ENCODE measurements at regions not wholly inside any gene's neighbourhood (a gene's known extent, or its start where the extent isn't known, plus 50 kb on each side); places are given as distances from the start of the nearest gene placed in this dataset.

DNA sequence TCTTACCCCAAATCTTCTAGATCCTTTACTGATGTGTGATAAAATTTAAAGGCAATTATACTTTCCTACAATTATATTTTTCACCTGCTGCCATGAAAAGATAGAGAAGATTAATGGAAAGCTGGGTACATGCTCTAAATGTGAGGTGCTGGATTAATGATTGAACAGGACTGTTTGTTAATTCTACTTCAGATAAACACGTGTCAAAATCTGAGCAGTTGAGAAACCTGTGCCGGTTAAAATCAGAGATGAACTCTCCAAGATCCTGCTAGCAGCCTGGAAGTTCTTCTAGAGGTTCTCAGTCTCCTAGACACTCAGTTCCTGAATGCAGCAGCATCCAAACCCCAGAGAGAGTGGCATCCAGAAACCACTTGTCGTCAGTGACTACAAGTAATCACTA, 69.2 kb downstream of the INHBA start:
- no peak for DNase-seq

DNA sequence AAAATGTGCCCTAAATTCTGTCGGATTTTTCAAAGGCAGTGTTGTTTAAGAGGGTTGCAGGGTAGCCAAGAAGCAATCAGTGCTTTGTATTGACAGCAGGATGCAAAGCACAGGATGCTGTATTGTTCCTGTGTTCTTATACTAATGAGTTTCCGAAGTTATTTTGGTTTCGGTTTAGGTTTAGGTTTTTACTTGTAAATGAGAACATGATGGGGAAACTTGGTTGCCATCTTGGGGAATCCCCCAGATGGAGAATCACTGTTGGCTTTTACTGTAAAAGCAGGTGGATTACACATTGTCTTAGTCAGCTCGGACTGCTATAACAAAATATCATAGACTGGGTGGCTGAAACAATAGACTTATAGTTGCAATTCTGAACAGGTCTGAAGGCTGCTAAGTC, 72.1 kb downstream of the INHBA start:
- no peak for DNase-seq

DNA sequence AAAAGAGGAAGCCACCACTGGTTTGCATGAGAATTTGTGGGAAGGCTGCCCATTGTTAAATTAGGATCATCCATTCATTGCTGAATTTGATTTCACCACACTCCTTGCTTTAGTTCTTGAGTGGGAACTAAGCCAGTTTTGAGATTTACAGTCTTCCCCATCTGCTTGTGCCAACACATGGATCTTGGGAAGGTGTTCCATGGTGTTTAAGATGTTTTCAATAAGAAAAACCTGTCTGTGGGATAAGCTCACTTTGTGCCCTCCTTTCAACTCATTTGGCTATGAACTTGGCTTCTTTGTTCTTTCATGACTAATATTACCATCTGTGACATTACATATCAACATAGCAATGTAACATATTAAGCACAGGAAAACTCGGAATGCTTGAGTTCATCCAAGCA, 73.2 kb downstream of the INHBA start:
- no peak for DNase-seq

DNA sequence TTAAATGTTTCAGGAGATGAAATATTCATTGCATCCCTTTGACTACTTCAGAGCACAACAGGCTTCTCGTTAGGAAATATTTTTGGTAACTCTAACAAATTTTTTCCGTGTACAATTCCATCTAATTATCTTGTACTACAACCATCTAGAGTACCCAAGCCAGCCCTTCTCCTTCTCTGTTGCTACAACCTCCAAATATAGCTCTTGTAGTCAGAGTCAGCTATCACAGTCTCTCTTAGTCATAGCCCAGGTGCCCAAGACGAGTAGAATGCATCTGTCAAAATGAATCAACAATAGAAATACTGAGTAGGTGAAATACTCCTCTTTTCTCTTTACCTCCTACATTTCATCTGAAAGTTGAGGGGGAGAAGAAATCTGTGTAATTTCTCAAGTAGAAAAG, 74.0 kb downstream of the INHBA start:
- no peak for DNase-seq

DNA sequence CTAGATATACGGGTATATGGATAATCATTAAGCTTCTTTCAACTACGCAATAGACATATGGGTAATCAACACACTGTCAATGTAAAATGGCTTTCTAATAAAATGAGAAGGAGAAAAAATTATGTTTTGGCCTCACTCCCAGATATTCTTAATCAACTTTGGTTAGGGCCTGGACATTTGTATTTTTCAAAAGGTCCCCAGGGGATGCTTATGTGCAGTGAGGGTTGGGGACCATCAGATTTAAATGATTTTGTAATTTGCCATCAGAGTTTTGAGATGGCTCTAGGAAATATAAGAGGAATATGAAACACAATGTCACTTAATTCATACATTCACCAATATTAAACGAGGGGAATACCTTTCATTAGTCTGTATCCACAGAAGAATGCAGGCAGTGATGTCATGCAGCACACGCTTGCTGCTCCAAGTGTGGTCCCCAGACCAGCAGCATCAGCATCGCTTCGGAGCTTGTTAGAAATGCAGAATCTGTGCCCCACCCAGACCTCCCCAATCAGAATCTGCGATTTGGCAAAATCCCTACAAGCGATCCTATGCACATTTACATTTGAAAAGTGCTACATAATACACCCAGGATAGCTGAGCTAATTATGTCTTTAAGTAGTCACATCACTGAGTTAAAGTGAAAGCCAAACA, 75.1 kb downstream of the INHBA start:
- no peak for DNase-seq

DNA sequence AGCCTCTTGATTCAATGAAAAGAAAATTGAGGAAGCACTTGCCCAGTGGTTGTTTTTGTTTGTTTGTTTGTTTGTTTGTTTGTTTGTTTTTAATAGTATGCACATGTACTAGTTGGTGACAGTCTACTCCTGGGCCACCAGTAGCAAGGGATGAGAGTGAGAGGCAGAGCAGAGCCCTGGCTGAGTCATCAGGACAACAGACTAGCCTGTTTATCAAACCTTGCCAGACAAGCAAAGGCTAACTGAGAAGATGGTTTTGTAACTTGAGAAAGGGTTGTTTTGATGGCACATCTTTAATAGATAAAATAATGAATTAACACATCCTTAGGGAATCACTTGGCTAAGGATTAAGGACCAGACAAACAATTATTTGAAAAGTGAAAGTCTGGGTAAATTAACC, 78.1 kb downstream of the INHBA start:
- no peak for DNase-seq

DNA sequence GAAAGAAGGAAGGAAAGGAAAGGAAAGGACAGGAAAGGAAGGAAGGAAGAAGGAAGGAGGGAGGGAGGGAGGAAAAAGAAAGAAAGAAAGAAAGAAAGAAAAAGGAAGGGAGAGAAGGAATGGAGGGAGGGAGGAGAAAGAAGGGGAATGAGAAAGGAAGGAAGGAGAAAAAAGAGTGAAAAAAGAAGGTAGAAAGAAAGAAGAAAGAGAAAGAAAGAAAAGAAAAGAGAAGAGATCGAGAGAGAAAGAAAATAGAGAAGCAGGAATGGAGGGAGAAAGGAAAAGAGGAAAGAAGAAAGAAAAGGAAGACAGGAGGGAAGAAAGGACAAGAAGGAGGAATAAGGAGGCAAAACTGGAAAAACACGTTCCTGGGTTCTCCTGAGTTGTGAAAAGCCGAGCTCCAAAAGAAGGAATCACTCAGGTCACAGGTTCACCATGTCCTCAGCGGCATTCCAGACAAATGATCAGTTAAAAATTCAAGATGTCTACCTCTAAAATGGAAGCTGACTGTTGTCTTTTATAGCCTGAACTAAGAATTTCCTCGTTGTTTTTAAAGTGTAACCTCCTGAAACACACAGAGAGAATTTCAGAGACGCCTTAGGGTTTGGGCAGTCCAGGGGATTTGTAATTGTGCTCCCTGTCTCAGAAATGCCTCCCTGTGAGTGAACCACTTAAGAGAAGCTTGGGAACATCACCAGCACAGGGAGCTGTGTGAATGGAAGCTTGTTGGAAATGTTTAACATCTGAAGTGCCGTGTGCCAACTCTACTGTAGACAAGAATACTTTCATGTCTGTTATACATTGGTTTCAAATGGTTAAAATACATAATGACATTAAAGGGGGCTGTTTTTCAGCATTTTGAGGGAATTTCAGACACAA, 80.7 kb downstream of the INHBA start:
- no peak for DNase-seq

DNA sequence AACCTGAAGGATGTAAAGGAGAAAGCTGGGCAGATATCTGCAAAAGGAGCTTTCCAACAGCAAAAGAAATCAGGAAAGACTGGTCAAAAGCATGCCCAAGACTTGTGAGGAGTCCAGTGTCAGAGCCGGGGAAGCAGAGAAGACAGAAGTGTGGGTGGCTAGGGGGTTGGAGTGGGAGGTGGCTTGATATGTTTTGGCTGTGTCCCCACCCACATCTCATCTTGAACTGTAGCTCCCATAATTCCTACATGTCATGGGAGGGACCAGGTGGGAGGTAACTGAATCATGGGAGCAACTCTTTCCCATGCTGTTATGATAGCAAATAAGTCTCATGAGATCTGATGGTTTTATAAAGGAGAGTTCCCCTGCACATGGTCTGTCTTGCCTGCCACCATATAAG, 84.9 kb downstream of the INHBA start:
- DNase-seq, result no peak

DNA sequence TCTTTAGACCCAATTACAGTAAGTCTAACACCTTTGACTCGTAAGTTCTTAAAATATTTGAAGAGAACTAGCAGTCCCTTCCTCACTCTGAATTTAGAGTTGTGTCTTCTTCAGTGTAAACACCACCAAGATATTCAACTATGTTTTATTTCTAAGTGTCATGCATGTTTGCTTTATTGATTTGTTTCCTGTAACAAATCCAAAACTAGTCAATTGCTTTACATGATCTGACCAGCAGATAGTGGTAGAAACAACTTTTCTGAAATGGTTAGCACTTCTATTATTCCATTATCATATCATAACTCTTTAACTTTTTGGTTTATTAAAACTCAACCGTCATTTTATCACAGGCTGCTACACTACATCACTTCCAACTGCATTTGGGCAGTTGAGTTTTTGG, 90.1 kb downstream of the INHBA start:
- no peak for DNase-seq

DNA sequence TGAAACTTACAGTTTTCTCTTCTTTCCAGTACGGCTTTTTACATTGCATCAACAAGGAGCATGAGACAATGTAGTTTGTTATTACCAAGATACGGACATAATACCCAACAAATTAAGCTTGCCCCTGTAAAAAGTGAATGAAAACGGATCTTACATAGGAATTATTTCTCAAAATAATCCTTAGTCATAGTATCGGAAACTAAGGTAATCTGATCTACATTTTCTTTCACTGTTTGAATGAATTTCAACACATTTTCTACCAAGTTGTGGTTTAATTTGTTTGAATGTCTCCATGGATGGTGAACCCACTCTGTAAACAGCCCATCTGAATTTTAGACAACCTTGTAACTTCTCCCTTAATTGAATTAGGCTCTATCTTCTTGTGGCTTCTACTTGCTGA, 90.5 kb downstream of the INHBA start:
- DNase-seq, result no peak

DNA sequence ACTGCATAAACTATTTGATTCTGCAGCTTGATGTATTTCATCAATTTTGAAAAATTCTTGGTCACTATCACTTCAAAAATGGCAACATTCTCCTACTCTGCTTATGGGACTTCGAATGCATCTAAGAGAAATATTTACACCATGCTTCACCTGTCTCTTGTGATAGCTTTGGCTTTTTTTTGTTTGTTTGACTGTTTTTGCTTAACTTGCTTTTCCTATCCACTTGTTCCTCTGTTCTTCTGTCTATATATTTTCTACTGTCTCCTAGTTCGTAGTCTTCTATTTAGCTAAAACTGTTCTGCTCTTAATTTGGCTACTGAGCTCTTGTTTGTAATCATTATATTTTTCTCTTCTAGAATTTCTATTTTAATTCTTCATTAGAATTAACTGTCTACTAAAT, 94.4 kb downstream of the INHBA start:
- no peak for DNase-seq

DNA sequence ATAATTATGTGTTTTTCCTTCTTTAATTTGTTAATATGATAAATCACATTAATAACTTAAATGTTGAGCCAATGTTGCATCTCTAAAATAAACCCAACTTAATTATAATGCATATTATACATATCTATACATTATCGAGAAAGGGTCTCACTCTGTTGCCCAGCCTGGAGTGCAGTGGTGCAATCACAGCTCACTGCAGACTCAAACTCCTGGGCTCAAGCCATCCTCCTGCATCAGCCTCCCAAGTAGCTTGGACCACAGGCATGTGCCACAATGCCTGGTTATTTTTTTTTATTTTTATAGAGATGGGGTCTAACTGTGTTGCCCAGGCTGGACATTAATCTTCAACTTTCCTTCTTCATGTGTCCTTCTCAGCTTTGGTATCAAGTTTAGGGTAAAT, 98.9 kb downstream of the INHBA start:
- DNase-seq, result no peak

DNA sequence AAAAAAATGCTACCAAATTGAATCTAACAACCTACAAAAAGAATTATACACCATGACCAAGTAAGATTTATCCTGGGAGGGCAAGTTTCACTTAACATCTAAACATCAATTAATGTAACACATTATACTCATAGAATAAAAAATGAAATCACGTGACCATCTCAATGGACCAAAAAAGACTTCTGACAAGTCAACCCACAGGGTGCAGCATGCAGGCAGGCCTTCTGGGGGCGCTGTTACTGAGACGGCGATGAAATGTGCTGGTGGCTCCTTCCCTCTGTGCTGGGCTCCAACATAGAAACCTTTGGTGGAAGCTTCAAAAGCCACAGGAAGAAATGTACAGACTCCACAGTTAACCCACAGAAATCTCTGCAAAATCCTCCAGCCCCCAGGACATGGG, 103.1 kb downstream of the INHBA start:
- DNase-seq, result no peak

DNA sequence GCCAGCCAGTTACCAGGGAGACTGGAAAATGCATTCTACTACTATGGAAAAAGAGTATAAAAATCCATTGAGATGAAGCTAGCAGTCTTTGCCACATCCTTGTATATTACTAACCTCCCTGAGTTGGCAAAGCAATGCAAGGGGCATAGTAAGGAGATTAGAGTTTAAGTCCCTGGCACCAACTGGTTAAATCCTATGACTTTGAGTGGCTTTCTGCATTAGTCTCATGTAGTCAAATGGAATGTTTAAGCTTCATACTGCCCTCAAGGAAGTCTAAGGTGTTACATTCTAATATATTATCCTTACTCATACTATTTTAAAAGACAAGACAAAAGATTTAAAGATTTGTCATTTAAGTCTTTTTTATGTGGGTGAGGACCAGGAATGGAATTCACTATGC, 110.1 kb downstream of the INHBA start:
- DNase-seq, result no peak

DNA sequence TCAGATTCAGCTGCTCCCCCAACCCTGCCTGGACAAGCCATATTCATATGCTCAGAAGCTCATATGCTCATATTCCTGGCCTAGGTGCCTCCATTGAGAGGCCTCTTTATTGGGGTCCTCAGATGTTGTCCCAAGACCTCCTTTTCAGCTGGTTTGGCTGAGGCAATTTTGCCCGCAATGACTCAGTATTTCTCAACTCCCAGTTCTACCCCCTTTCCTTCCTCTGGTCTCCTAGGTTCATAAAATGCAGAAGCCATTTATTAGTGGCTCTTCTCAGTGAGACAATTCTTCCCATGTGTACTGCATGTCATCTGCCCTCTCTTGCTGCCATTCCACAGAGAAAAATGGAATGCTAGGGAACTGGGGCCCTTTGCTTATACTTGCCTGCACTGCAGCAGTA, 110.7 kb downstream of the INHBA start:
- DNase-seq, result no peak

DNA sequence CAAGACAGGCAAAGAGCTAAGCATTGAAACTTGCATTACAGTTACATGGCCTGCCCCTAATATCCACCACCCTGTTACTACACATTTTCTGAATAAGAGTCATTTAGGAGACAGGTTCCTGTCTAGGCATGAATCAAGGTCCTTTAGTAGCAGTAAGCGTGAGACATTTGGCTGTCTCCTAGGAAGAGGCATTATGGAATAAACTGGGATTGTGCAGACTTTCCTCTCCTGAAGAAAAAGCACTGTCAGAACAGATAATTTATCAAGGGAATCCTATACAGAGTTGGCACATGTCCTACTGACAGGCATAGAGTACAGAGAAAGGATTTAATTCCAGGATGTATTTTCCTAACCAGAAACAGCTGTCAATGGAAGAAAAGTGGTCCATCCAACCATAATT, 111.9 kb downstream of the INHBA start:
- no peak for DNase-seq

DNA sequence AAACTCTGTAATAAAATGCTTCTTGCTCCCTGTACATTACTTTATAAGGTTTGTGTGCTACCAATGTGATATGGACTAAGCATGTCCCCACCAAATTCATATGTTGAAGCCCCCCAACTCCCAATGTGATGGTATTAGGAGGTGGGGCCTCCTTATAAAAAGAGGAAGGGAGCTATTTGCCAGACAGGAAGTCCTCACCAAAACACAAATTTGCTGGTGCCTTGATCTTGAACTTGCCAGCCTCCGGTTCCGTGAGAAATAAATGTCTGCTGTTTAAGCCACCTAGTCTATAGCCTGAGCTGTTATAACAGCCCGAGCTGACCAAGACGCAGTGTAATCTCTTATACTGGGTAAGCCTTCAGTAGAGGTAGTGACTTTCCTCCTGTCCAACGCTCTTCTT, 114.5 kb downstream of the INHBA start:
- DNase-seq, result no peak

DNA sequence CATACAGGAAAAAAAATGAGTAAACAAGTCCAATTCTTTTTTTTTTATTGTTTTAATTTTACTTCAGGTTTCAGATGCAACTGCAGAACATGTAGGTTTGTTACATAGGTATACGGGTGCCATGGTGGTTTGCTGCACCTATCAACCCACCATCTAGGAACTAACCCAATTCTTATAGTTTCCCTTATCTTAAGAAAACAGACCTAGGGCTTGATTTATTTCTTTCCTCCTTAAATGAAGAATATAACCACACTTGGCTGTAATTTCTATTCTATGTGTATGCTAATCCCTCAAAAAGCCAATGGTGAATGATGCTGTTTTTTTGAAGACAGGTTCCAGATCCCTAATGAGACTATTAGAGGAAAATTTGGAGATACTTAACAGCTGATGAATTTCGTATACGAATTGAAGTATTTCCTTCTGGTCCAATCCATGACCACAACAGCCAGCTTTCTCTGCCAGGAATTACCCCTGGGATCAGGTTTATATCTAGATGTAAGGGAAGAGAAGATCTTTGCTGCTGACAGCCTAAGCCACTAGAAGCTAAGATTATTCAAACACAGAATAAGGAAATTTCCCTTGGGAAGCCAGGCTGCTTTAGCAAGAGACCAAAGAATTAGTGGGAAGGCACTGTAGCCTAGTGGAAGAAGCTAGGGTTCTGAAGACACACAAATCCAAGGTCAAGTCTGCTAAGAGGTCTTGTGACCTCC, 115.8 kb downstream of the INHBA start:
- DNase-seq, result no peak

DNA sequence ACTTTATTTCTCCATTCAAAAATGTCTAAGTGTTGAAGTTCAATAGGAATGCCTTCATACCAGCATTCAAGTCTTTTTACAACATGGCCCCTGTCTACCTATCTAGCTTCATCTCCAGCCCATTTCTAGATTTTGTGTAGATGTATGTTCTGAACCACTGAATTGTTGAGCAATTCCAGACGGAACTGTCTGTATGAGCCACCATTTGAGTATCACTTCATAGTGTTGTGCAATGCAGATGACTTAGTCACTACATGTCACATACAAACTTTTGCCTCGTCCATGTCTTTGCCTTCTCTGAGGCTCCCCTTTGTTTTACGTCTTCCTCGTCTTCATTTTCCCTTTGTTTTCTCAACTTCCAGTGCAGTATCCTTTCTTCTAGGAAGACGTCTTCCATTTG, 118.1 kb downstream of the INHBA start:
- DNase-seq, result no peak

DNA sequence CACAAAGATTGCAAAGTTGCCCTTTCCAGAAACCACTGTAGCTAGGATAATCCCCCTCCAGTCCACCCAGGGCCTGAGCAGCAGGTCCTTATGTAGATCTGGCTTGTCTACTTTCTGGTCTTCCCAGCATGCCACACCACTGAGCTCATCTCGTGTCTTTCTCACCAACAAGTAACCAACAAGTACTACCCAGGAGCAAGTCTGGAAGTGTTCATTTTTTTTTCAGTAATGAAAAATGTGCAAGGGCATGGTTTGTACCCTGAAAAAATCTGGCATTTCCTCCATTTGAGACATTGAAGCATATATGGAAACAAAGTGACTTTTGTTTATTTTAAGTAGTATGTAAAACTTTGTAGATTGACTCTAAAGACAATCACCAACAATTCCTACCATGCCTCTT, 120.8 kb downstream of the INHBA start:
- no peak for DNase-seq

DNA sequence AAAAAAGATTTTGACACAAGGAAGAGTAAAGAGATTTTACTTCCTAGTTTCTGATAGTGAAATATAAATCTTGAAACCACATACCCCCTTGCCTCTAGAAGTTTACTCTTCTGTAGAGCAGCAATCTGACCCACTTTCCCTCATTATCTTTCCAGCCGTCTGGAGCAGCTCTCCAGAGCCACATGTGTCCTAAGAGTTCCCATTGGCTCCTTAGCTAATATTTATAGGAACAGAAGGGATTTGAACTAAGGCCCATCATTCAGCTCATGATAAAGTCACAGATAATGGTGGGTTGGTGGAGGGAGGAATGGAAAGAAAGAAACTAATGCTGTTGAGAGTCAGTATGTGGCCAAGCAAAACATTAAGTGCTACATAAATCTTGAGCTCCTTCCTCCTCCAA, 121.8 kb downstream of the INHBA start:
- DNase-seq, result no peak

DNA sequence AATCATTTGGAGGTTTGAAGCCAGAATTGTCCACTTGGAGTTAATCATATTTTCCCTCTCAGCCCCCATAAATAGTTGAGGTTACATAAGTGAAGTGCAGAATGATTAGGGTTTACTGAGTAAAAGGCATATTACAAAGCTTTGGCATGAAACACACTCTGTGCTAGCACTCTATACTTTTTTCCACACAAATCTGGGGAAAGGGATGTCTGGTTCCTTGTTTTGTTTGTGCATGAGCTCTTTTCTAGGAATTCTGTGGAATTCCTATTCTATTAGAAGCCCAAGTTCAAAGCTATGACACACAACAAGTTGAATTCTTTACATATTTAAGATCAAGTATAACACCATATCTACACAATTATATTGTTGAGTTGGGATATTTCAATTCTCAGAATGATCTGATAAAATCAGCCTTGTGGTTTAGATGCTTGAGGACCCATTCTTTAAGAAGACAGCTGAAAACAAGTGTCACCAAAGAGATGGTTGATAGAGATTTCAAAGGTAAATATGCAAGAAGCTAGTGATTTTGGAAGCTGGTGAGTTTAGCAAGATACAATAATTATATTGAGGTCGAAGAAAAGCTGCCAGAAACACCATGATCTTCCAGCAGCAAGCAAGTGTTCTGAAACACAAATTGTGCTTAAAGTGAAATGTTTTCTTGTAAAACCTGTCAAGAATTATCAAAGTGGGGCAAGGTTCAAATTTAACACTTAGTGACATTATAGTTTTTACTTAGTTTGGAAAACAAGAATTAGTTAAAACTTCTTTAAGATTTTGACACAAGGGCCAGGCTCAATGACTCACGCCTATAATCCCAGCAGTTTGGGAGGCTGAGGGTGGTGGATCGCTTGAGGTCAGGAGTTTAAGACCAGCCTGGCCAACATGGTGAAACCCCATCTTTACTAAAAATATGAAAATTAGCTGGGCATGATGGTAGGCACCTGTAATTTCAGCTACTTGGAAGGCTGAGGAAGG, 122.6 kb downstream of the INHBA start:
- no peak for DNase-seq

DNA sequence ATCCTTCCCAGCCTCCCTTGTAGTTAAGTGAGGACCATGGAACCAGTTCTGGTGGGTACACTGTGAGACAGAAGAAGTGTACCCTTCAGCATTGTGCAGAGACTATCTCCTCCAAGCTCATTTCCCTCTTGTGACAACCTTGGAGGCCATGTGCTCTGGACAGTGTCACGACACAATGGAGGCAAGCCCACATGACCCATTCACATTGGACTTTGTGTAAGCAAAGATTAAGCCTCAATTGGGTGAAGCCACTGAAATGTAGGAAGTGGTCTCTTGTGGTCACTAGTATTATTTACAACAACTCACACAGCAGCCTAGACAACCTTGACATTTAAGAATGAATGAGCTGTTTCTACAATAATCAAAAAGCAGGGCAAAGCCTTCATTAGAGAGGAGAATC, 124.2 kb downstream of the INHBA start:
- no peak for DNase-seq

Measured in RPMI8226 (cell line).